Trophoblast cell (in vitro differentiated cells and primary cell): ENCODE measurements at regions not wholly inside any gene's neighbourhood (a gene's known extent, or its start where the extent isn't known, plus 50 kb on each side); places are given as distances from the start of the nearest gene placed in this dataset.

Source experiments
- DNase-seq, 2 donors: peaks; one replicate each; pipeline ENCODE4 v3.0.0-alpha.2; 2016
- H2AFZ ChIP-seq: 2 replicates; pipeline ENCODE4 v1.6.1; 2013; ENCODE audit warnings: low read length, moderate library complexity, mild to moderate bottlenecking; ENCODE audit not compliant: insufficient read depth, poor library complexity
- H2AK5ac ChIP-seq: 2 replicates; pipeline ENCODE4 v1.6.1; 2013; ENCODE audit warnings: mild to moderate bottlenecking, low read length
- H2BK120ac ChIP-seq: 2 replicates; pipeline ENCODE4 v1.6.1; 2013; ENCODE audit warnings: low read length, mild to moderate bottlenecking, moderate library complexity; ENCODE audit not compliant: insufficient read depth, poor library complexity
- H2BK12ac ChIP-seq: 2 replicates; pipeline ENCODE4 v1.6.1; 2013; ENCODE audit warnings: mild to moderate bottlenecking, low read length, moderate library complexity
- H2BK5ac ChIP-seq: 2 replicates; pipeline ENCODE4 v1.6.1; 2013; ENCODE audit warnings: low read length, low read depth, moderate library complexity, mild to moderate bottlenecking; ENCODE audit not compliant: poor library complexity
- H3K14ac ChIP-seq: 2 replicates; pipeline ENCODE4 v1.6.1; 2013; ENCODE audit warnings: mild to moderate bottlenecking, low read length
- H3K18ac ChIP-seq: 2 replicates; pipeline ENCODE4 v1.6.1; 2013; ENCODE audit warnings: mild to moderate bottlenecking, low read length
- H3K23ac ChIP-seq: 2 replicates; pipeline ENCODE4 v1.6.1; 2013; ENCODE audit warnings: low read length
- H3K27ac ChIP-seq: 2 replicates; pipeline ENCODE4 v1.5.1; 2013; ENCODE audit warnings: low read depth, mild to moderate bottlenecking, inconsistent platforms, low read length, moderate library complexity
- H3K27me3 ChIP-seq: 2 replicates; pipeline ENCODE4 v1.6.1; 2013; ENCODE audit warnings: inconsistent platforms, mild to moderate bottlenecking, low read length, moderate library complexity; ENCODE audit not compliant: insufficient read depth
- H3K36me3 ChIP-seq, 2 experiments: 1 replicate in 1 of 2; 2 replicates in 1 of 2; pipeline ENCODE4 v1.6.1; 2013; ENCODE audit warnings: low read length in 2 of 2, mild to moderate bottlenecking in 2 of 2, moderate library complexity in 1 of 2; ENCODE audit not compliant: insufficient read depth in 2 of 2, control insufficient read depth in 1 of 2
- H3K4ac ChIP-seq: 2 replicates; pipeline ENCODE4 v1.6.1; 2013; ENCODE audit warnings: low read depth, mild to moderate bottlenecking, low read length, moderate library complexity
- H3K4me1 ChIP-seq, 2 experiments: 1 replicate in 1 of 2; 2 replicates in 1 of 2; pipeline ENCODE4 v1.6.1; 2013; ENCODE audit warnings: low read length in 2 of 2, mild to moderate bottlenecking in 2 of 2, moderate library complexity in 1 of 2; ENCODE audit not compliant: insufficient read depth in 2 of 2, control insufficient read depth in 1 of 2
- H3K4me2 ChIP-seq: 2 replicates; pipeline ENCODE4 v1.6.1; 2013; ENCODE audit warnings: inconsistent platforms, mild to moderate bottlenecking, low read length, moderate library complexity
- H3K4me3 ChIP-seq: 2 replicates; pipeline ENCODE4 v1.5.1; 2013; ENCODE audit warnings: mild to moderate bottlenecking, low read depth, low read length, inconsistent platforms
- H3K79me1 ChIP-seq: one replicate; pipeline ENCODE4 v1.6.1; 2013; ENCODE audit warnings: low read length
- H3K79me2 ChIP-seq: 2 replicates; pipeline ENCODE4 v1.6.1; 2013; ENCODE audit warnings: low read length, mild to moderate bottlenecking; ENCODE audit not compliant: control insufficient read depth, insufficient read depth, poor library complexity
- H3K9ac ChIP-seq: 2 replicates; pipeline ENCODE4 v1.6.1; 2013; ENCODE audit warnings: mild to moderate bottlenecking, low read length
- H3K9me3 ChIP-seq: 2 replicates; pipeline ENCODE4 v1.6.1; 2013; ENCODE audit warnings: low read depth, mild to moderate bottlenecking, control low read depth, inconsistent platforms, low read length; ENCODE audit not compliant: insufficient read depth
- H4K12ac ChIP-seq: 2 replicates; pipeline ENCODE4 v1.6.1; 2013; ENCODE audit warnings: low read depth, mild to moderate bottlenecking, low read length, moderate library complexity
- H4K8ac ChIP-seq: 2 replicates; pipeline ENCODE4 v1.6.1; 2013; ENCODE audit warnings: low read depth, mild to moderate bottlenecking, low read length, moderate library complexity
- H4K91ac ChIP-seq: one replicate; pipeline ENCODE4 v1.6.1; 2013; ENCODE audit warnings: low read depth, mild to moderate bottlenecking, low read length, moderate library complexity
- WGBS: extraction: QIAGEN DNeasy Blood & Tissue Kit; methylation state at CpG from one replicate; pipeline ENCODE4 v1.1.7; 2013; ENCODE audit warnings: missing lambda C conversion rate; ENCODE audit not compliant: insufficient read length, insufficient coverage; ENCODE audit errors: extremely low coverage; 5-methylcytosine and 5-hydroxymethylcytosine counted together

- Histone ChIP-seq H3K9me3 (no peaks in the 10 kb centered on the region), H2AFZ (no peak overlapping the region), H3K18ac (no peak overlapping the region), H3K4me2 (no peak overlapping the region), H4K91ac (no peak overlapping the region), H2BK120ac (no peak overlapping the region), H3K23ac (no peak overlapping the region), H3K36me3 (no peaks in the 10 kb centered on the region), H4K12ac (no peak overlapping the region), H3K79me1 (peaks cover under 1% of the 10 kb centered on the region), H2AK5ac (no peak overlapping the region), H3K14ac (no peak overlapping the region), H3K4ac (no peak overlapping the region), H3K4me1 (peaks cover 1 to 2% of the 10 kb centered on the region in 2 experiments), H3K79me2 (no peaks in the 10 kb centered on the region), H2BK5ac (no peak overlapping the region), H3K9ac (no peak overlapping the region), H2BK12ac (no peak overlapping the region), H3K4me3 (no peak overlapping the region), H3K27me3 (no peaks in the 10 kb centered on the region), H3K27ac (no peak overlapping the region), H4K8ac (no peak overlapping the region)
- no peak for DNase-seq
- WGBS = no CpG with 5 or more reads among the region's 2 CpGs
Measured at GRCh38 chr19:29410601-29411000, 115.2 kb upstream of the VSTM2B start.

GRCh38 chr19:29411113-29411581, 114.6 kb upstream of the VSTM2B start:
- peak overlapping the region; percentile 76 for H3K23ac ChIP-seq
- no peak overlapping the region for H3K9ac ChIP-seq

GRCh38 chr19:29413435-29413834, 112.4 kb upstream of the VSTM2B start:
- Histone ChIP-seq H2BK120ac (no peak overlapping the region), H3K27me3 (no peaks in the 10 kb centered on the region), H3K9ac (no peak overlapping the region), H3K9me3 (no peaks in the 10 kb centered on the region), H3K18ac (no peak overlapping the region), H3K4me1 (no peaks in the 10 kb centered on the region), H2AK5ac (no peak overlapping the region), H3K79me1 (no peaks in the 10 kb centered on the region), H3K4me2 (no peak overlapping the region), H3K36me3 (no peaks in the 10 kb centered on the region), H3K23ac (no peak overlapping the region), H3K14ac (no peak overlapping the region), H3K79me2 (no peaks in the 10 kb centered on the region), H4K8ac (no peak overlapping the region), H2BK12ac (no peak overlapping the region), H3K4me3 (no peak overlapping the region), H4K91ac (no peak overlapping the region), H4K12ac (no peak overlapping the region), H3K4ac (no peak overlapping the region), H2BK5ac (no peak overlapping the region), H3K27ac (no peak overlapping the region), H2AFZ (no peak overlapping the region)
- no CpG with 5 or more reads among the region's 3 CpGs for WGBS
- no peak for DNase-seq

More at GRCh38 chr19:29411113-29411581, 114.6 kb upstream of the VSTM2B start:
- WGBS = no CpG with 5 or more reads among the region's 17 CpGs
- H2BK5ac ChIP-seq = no peak overlapping the region
- H4K8ac ChIP-seq = no peak overlapping the region
- H3K4ac ChIP-seq = no peak overlapping the region
- H3K9me3 ChIP-seq = no peaks in the 10 kb centered on the region
- H3K27me3 ChIP-seq = no peaks in the 10 kb centered on the region
- no peak overlapping the region for H4K91ac ChIP-seq
- no peak overlapping the region for H4K12ac ChIP-seq
- no peak for DNase-seq
- no peak overlapping the region for H3K14ac ChIP-seq
- no peak overlapping the region for H3K27ac ChIP-seq
- no peaks in the 10 kb centered on the region for H3K36me3 ChIP-seq
- H3K4me3 ChIP-seq = peak overlapping the region; percentile 47
- no peak overlapping the region for H3K18ac ChIP-seq
- H3K4me1 ChIP-seq = no peaks in the 10 kb centered on the region
- H3K4me2 ChIP-seq = no peak overlapping the region
- no peaks in the 10 kb centered on the region for H3K79me2 ChIP-seq
- no peak overlapping the region for H2BK120ac ChIP-seq
- no peaks in the 10 kb centered on the region for H3K79me1 ChIP-seq
- H2AFZ ChIP-seq = no peak overlapping the region
- H2AK5ac ChIP-seq = no peak overlapping the region
- no peak overlapping the region for H2BK12ac ChIP-seq

- Histone ChIP-seq H4K91ac (no peak overlapping the region), H2BK120ac (no peak overlapping the region), H4K8ac (no peak overlapping the region), H3K14ac (no peak overlapping the region), H3K23ac (no peak overlapping the region), H3K79me2 (no peaks in the 10 kb centered on the region), H2AFZ (no peak overlapping the region), H3K4me2 (no peak overlapping the region), H4K12ac (no peak overlapping the region), H3K36me3 (no peaks in the 10 kb centered on the region), H3K9ac (no peak overlapping the region), H3K27ac (no peak overlapping the region), H3K79me1 (no peaks in the 10 kb centered on the region), H2BK12ac (no peak overlapping the region), H3K4me1 (no peaks in the 10 kb centered on the region), H3K9me3 (no peaks in the 10 kb centered on the region), H2BK5ac (no peak overlapping the region), H3K18ac (no peak overlapping the region), H3K4me3 (no peak overlapping the region), H3K4ac (no peak overlapping the region), H2AK5ac (no peak overlapping the region), H3K27me3 (no peaks in the 10 kb centered on the region)
- no peak for DNase-seq
- WGBS = no CpG with 5 or more reads among the region's 5 CpGs
Measured at GRCh38 chr19:29415507-29415906, 110.3 kb upstream of the VSTM2B start.
